ENCODE measurements at regions not wholly inside any gene's neighbourhood (a gene's known extent, or its start where the extent isn't known, plus 50 kb on each side); places are given as distances from the start of the nearest gene placed in this dataset.

DNA sequence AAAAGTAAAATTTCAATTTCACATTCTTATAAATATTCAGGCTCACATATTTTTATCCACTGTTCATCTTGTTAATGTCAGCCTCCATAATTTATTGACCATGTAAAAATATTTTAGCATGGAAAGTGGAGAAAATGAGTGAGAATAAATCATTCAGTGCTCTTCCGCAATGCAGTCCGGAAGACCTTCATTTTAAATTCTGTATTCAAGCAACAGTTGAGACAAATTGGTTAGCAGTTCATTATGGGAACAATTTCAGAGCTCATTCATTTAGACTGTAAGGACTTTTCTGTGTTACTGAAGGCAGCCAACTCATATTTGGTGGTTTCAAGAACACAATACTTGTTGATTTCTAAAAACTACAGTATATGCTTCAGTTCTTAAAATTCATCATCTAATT, 97.8 kb downstream of the TYW3 start:
- TF ChIP-seq CTCF (conservative IDR thresholded peaks at IDR 0.05; ENCODE audit: low read depth, low read length), result no peak
- Histone ChIP-seq H2AFZ (ENCODE audit: low read depth) (no peak overlapping the region), H3K79me2 (ENCODE audit: insufficient read depth, low read depth) (no peaks in the 10 kb centered on the region), H3K27me3 (ENCODE audit: insufficient read depth, low read depth) (no peaks in the 10 kb centered on the region), H4K20me1 (ENCODE audit: insufficient read depth) (no peaks in the 10 kb centered on the region), H3K4me3 (IDR thresholded peaks at IDR 0.05; ENCODE audit: insufficient read depth, low read depth, low read length) (no peak overlapping the region), H3K27ac (no peak overlapping the region), H3K4me1 (ENCODE audit: low read depth, poor library complexity, severe bottlenecking) (peaks cover 15% of the 10 kb centered on the region), H3K36me3 (ENCODE audit: insufficient read depth) (no peaks in the 10 kb centered on the region), H3K4me2 (no peak overlapping the region), H3K9ac (no peak overlapping the region)

DNA sequence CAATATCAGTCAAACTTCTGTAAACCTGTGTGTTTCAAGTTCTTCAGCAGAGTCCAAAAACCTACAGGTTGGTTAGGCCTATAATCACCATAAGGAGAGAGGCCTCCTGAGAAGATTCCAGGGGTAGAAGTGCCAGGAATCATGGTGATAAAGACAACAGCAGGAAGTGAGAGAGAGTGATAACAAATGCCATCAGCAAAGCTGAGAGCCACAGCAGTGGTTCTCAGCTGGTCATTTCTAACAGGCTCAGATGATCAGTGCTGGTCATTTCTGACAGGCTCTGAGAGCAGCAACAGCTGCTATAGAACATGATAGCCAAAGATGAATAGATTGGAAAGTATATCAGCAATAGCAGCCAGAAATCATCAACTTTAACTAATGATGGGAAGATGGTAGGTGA, 101.3 kb downstream of the TYW3 start:
- Histone ChIP-seq H3K4me3 (IDR thresholded peaks at IDR 0.05; ENCODE audit: insufficient read depth, low read depth, low read length) (no peak overlapping the region), H3K9ac (no peak overlapping the region), H3K4me2 (no peak overlapping the region), H3K36me3 (ENCODE audit: insufficient read depth) (no peaks in the 10 kb centered on the region), H4K20me1 (ENCODE audit: insufficient read depth) (no peaks in the 10 kb centered on the region), H3K4me1 (ENCODE audit: low read depth, poor library complexity, severe bottlenecking) (peaks cover 30% of the 10 kb centered on the region), H2AFZ (ENCODE audit: low read depth) (no peak overlapping the region), H3K27ac (no peak overlapping the region; the same call in 1 of the 2 replicates), H3K79me2 (ENCODE audit: insufficient read depth, low read depth) (no peaks in the 10 kb centered on the region), H3K27me3 (ENCODE audit: insufficient read depth, low read depth) (no peaks in the 10 kb centered on the region)
- no peak for TF ChIP-seq CTCF (conservative IDR thresholded peaks at IDR 0.05; ENCODE audit: low read depth, low read length)

DNA sequence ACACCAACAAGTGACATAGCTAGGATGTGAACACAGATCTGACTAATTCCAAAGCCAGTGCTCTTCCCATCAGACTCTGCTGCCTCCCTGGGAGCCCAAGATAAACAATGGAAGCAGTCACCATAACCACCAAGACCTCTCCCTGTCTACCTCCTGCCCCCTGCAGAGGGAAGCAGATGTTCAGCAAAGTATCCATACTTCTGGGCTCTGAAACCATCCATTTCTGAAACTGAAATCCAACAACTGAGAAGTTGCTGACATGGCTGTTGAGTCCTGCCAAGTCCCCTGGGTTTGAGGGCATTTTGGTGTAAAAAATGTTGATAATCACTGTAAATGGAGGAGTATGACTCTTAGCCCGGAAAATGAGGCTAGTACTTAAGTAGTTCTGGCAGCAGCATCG, 102.1 kb downstream of the TYW3 start:
- Histone ChIP-seq H3K9ac (no peak overlapping the region), H3K27me3 (ENCODE audit: insufficient read depth, low read depth) (no peaks in the 10 kb centered on the region), H3K4me3 (IDR thresholded peaks at IDR 0.05; ENCODE audit: insufficient read depth, low read depth, low read length) (no peak overlapping the region), H4K20me1 (ENCODE audit: insufficient read depth) (no peaks in the 10 kb centered on the region), H2AFZ (ENCODE audit: low read depth) (peak overlapping the region; percentile 46; the same call in 1 of the 2 replicates), H3K36me3 (ENCODE audit: insufficient read depth) (no peaks in the 10 kb centered on the region), H3K27ac (peak overlapping the region; percentile 34; the same call in 1 of the 2 replicates), H3K4me1 (ENCODE audit: low read depth, poor library complexity, severe bottlenecking) (peaks cover 30% of the 10 kb centered on the region), H3K79me2 (ENCODE audit: insufficient read depth, low read depth) (no peaks in the 10 kb centered on the region), H3K4me2 (peak overlapping the region; percentile 56; the same call in 1 of the 2 replicates)
- TF ChIP-seq CTCF (conservative IDR thresholded peaks at IDR 0.05; ENCODE audit: low read depth, low read length), result no peak

DNA sequence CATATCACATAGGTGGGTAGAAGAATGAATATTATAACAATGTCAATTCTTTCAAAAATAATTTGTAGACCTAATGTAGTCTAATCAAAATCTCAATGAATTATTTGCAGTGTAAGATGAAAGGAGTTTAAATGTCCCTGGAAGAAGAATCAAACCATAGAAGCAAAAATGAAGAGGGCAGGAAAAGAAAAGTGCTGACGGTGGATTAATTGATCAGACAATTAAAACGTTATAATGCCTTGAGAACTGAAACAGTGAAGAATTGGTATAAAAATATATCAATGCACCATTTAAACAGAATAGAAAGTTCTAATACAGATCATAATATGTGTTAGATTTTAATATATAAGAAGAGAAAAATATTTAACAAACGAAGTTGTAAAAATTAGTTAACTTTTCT, 109.8 kb downstream of the TYW3 start:
- H4K20me1 ChIP-seq (ENCODE audit: insufficient read depth), result no peaks in the 10 kb centered on the region
- no peak overlapping the region for H3K9ac ChIP-seq
- no peaks in the 10 kb centered on the region for H3K27me3 ChIP-seq (ENCODE audit: insufficient read depth, low read depth)
- H3K4me3 ChIP-seq (IDR thresholded peaks at IDR 0.05; ENCODE audit: insufficient read depth, low read depth, low read length), result no peak overlapping the region
- no peaks in the 10 kb centered on the region for H3K4me1 ChIP-seq (ENCODE audit: low read depth, poor library complexity, severe bottlenecking)
- no peak for TF ChIP-seq CTCF (conservative IDR thresholded peaks at IDR 0.05; ENCODE audit: low read depth, low read length)
- H3K27ac ChIP-seq, result no peak overlapping the region
- no peaks in the 10 kb centered on the region for H3K36me3 ChIP-seq (ENCODE audit: insufficient read depth)
- no peak overlapping the region for H3K4me2 ChIP-seq
- H2AFZ ChIP-seq (ENCODE audit: low read depth), result no peak overlapping the region
- no peaks in the 10 kb centered on the region for H3K79me2 ChIP-seq (ENCODE audit: insufficient read depth, low read depth)
